ENCODE measurements at regions not wholly inside any gene's neighbourhood (a gene's known extent, or its start where the extent isn't known, plus 50 kb on each side); places are given as distances from the start of the nearest gene placed in this dataset.
A peak's percentile ranks its signal among the peaks of the same experiment; 100 is the strongest.

DNA sequence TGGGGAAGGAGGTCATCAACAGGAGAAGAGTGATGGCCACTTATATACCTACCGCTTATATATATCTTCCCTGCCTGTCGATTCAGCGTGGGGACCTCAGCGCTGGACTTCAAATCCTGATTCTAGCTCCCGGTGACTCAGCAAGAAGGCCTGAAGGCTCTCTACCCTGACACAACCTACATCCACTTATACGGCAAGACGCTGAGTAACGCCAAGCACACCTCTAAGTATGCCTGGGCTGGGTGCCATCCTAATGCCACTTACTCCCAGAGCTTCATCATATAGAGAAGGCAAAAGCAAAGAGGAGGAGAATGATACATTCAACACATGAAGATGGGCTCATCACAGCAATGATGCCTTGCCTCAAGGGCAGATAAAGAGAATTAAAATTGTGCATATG, 198.3 kb downstream of the CHIC2 start:
- Histone ChIP-seq H3K9ac (ENCODE audit: insufficient read depth, low read length) (no peak overlapping the region), H3K4me3 (replicated peaks in 1 of 4; ENCODE audit: control extremely low read depth in 1 of 4, insufficient read depth in 1 of 4, low read depth in 3 of 4, low read length in 4 of 4) (no peak overlapping the region), H2AFZ (ENCODE audit: low read length) (no peak overlapping the region), H4K20me1 (ENCODE audit: control insufficient read depth, extremely low read depth, insufficient read depth, low read length) (no peaks in the 10 kb centered on the region), H3K27me3 (ENCODE audit: control insufficient read depth, insufficient read depth, low read length) (no peaks in the 10 kb centered on the region), H3K4me1 (ENCODE audit: control insufficient read depth, extremely low read depth, insufficient read depth, low read length) (peaks cover 19% of the 10 kb centered on the region), H3K9me3 (ENCODE audit: control insufficient read depth, insufficient read depth, low read depth, low read length) (no peaks in the 10 kb centered on the region), H3K27ac (ENCODE audit: insufficient read depth, low read length) (no peak overlapping the region), H3K79me2 (ENCODE audit: control insufficient read depth, insufficient read depth, low read length) (no peaks in the 10 kb centered on the region), H3K36me3 (ENCODE audit: control insufficient read depth, insufficient read depth, low read length) (no peaks in the 10 kb centered on the region), H3K4me2 (ENCODE audit: extremely low read depth, insufficient read depth, low read length) (no peak overlapping the region)
- peak in 1 of 2 donors; percentile 16 for DNase-seq (ENCODE audit: low read depth in 2 of 2)
- TF ChIP-seq, protein P1, sequence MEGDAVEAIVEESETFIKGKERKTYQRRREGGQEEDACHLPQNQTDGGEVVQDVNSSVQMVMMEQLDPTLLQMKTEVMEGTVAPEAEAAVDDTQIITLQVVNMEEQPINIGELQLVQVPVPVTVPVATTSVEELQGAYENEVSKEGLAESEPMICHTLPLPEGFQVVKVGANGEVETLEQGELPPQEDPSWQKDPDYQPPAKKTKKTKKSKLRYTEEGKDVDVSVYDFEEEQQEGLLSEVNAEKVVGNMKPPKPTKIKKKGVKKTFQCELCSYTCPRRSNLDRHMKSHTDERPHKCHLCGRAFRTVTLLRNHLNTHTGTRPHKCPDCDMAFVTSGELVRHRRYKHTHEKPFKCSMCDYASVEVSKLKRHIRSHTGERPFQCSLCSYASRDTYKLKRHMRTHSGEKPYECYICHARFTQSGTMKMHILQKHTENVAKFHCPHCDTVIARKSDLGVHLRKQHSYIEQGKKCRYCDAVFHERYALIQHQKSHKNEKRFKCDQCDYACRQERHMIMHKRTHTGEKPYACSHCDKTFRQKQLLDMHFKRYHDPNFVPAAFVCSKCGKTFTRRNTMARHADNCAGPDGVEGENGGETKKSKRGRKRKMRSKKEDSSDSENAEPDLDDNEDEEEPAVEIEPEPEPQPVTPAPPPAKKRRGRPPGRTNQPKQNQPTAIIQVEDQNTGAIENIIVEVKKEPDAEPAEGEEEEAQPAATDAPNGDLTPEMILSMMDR (conservative IDR thresholded peaks at IDR 0.05 in 1 of 2, IDR thresholded peaks at IDR 0.05 in 1 of 2; ENCODE audit: low read depth in 1 of 2, low read length in 2 of 2) = no peak
- no peak for TF ChIP-seq EZH2 (IDR thresholded peaks at IDR 0.05; ENCODE audit: low read length, missing control alignments)

DNA sequence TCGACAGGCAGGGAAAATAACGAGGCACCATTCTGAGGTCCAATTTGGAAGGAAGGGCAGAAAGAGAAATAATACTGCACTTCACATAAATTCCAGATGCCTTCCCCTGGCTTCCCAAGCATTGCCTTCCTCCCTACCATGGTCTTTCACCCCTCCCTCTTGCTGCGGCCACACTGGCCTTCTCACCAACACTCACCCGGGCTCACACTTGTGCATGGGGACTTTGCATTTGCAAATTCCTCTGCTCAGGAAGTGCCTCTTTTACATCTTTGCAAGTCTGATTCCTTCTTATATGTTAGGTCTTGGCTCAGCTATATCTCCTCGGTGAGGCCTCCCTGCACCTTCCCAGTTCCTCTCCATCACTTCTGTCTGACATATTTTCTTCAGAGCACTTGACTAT, 199.4 kb downstream of the CHIC2 start:
- H4K20me1 ChIP-seq (ENCODE audit: control insufficient read depth, extremely low read depth, insufficient read depth, low read length) = no peaks in the 10 kb centered on the region
- no peaks in the 10 kb centered on the region for H3K36me3 ChIP-seq (ENCODE audit: control insufficient read depth, insufficient read depth, low read length)
- H3K9me3 ChIP-seq (ENCODE audit: control insufficient read depth, insufficient read depth, low read depth, low read length) = no peaks in the 10 kb centered on the region
- no peak overlapping the region for H2AFZ ChIP-seq (ENCODE audit: low read length)
- no peak overlapping the region for H3K4me2 ChIP-seq (ENCODE audit: extremely low read depth, insufficient read depth, low read length)
- H3K79me2 ChIP-seq (ENCODE audit: control insufficient read depth, insufficient read depth, low read length) = no peaks in the 10 kb centered on the region
- DNase-seq (ENCODE audit: low read depth in 2 of 2) = no peak
- no peak overlapping the region for H3K4me3 ChIP-seq (replicated peaks in 1 of 4; ENCODE audit: control extremely low read depth in 1 of 4, insufficient read depth in 1 of 4, low read depth in 3 of 4, low read length in 4 of 4)
- TF ChIP-seq EZH2 (IDR thresholded peaks at IDR 0.05; ENCODE audit: low read length, missing control alignments) = no peak
- TF ChIP-seq, protein P1 (conservative IDR thresholded peaks at IDR 0.05 in 1 of 2, IDR thresholded peaks at IDR 0.05 in 1 of 2; ENCODE audit: low read depth in 1 of 2, low read length in 2 of 2) = no peak
- no peak overlapping the region for H3K27ac ChIP-seq (ENCODE audit: insufficient read depth, low read length)
- H3K4me1 ChIP-seq (ENCODE audit: control insufficient read depth, extremely low read depth, insufficient read depth, low read length) = peaks cover 19% of the 10 kb centered on the region
- H3K9ac ChIP-seq (ENCODE audit: insufficient read depth, low read length) = no peak overlapping the region
- no peaks in the 10 kb centered on the region for H3K27me3 ChIP-seq (ENCODE audit: control insufficient read depth, insufficient read depth, low read length)

DNA sequence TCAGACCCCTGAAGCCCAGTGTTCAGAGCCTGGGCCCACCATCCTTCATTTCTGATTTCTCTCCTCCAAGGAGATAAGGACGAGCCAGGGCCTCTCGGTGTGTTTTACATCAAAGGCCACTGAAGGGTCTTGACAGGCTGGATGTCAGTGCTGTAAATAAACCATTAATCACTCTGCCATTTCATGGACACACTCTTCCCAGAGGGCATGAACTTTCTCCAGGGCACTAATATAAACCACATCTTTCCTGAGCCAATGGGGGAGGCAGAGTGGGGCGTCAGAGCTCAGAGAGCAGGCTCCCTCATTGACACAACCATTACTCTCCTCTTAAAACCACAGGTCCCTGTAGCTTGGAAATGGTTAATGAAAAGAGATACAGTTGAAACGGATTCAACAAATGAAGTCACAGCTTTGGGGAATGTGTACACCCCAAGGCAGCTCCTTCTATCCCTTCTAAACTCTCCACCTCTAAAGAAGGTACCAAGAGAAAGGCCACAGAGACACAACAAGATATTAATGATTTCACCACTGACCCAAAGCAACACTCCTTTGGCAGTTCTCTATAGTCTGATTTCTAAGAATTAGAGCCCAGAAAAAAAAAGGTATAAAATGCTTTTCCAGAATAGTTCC, 200.6 kb downstream of the CHIC2 start:
- peak; percentile 70 to 73 for DNase-seq (ENCODE audit: low read depth in 2 of 2)
- Histone ChIP-seq H3K27ac (ENCODE audit: insufficient read depth, low read length) (no peak overlapping the region), H3K27me3 (ENCODE audit: control insufficient read depth, insufficient read depth, low read length) (no peaks in the 10 kb centered on the region), H3K79me2 (ENCODE audit: control insufficient read depth, insufficient read depth, low read length) (no peaks in the 10 kb centered on the region), H3K9me3 (ENCODE audit: control insufficient read depth, insufficient read depth, low read depth, low read length) (no peaks in the 10 kb centered on the region), H3K4me3 (replicated peaks in 1 of 4; ENCODE audit: control extremely low read depth in 1 of 4, insufficient read depth in 1 of 4, low read depth in 3 of 4, low read length in 4 of 4) (no peak overlapping the region), H3K9ac (ENCODE audit: insufficient read depth, low read length) (no peak overlapping the region), H3K4me1 (ENCODE audit: control insufficient read depth, extremely low read depth, insufficient read depth, low read length) (peaks cover 19% of the 10 kb centered on the region), H3K4me2 (ENCODE audit: extremely low read depth, insufficient read depth, low read length) (no peak overlapping the region), H3K36me3 (ENCODE audit: control insufficient read depth, insufficient read depth, low read length) (no peaks in the 10 kb centered on the region), H2AFZ (ENCODE audit: low read length) (no peak overlapping the region), H4K20me1 (ENCODE audit: control insufficient read depth, extremely low read depth, insufficient read depth, low read length) (no peaks in the 10 kb centered on the region)
- no peak for TF ChIP-seq EZH2 (IDR thresholded peaks at IDR 0.05; ENCODE audit: low read length, missing control alignments)
- TF ChIP-seq, protein P1 (conservative IDR thresholded peaks at IDR 0.05 in 1 of 2, IDR thresholded peaks at IDR 0.05 in 1 of 2; ENCODE audit: low read depth in 1 of 2, low read length in 2 of 2) = no peak
